Ammon's horn (tissue), 1 donor: ENCODE measurements at regions not wholly inside any gene's neighbourhood (a gene's known extent, or its start where the extent isn't known, plus 50 kb on each side); places are given as distances from the start of the nearest gene placed in this dataset.
A peak's percentile ranks its signal among the peaks of the same experiment; 100 is the strongest.
"Not testable (repeated sequence)": the region's sequence is repeated elsewhere in the genome, so short reads cannot be mapped to it uniquely, and the experiment has no call there.

ENCODE experiments used
- DNase-seq: peaks from one replicate; pipeline ENCODE4 v3.0.0-alpha.2; 2016; ENCODE audit warnings: low spot score

- DNase-seq: no peak
Observed at GRCh38 chr5:81826128-81826527, 75.2 kb upstream of the SSBP2 start.

GRCh38 chr5:81825237-81825636, 74.3 kb upstream of the SSBP2 start:
- DNase-seq: no peak

- not testable (repeated sequence) for DNase-seq
Observed at GRCh38 chr5:81823736-81824135, 72.8 kb upstream of the SSBP2 start.

GRCh38 chr5:81820863-81821262, 70.0 kb upstream of the SSBP2 start:
- peak; percentile 32 for DNase-seq

GRCh38 chr5:81820318-81820636, 69.4 kb upstream of the SSBP2 start:
- DNase-seq: no peak

- no peak for DNase-seq
Observed at GRCh38 chr5:81819556-81820317, 68.8 kb upstream of the SSBP2 start.

- DNase-seq: no peak
Observed at GRCh38 chr5:81817980-81818379, 67.1 kb upstream of the SSBP2 start.

- DNase-seq: peak; percentile 45
Observed at GRCh38 chr5:81817086-81817485, 66.2 kb upstream of the SSBP2 start.

GRCh38 chr5:81815321-81815720, 64.4 kb upstream of the SSBP2 start:
- no peak for DNase-seq

GRCh38 chr5:81808106-81808505, 57.2 kb upstream of the SSBP2 start:
- DNase-seq: no peak

GRCh38 chr5:81805086-81805485, 54.2 kb upstream of the SSBP2 start:
- no peak for DNase-seq

- DNase-seq: no peak
Observed at GRCh38 chr5:81803812-81804211, 52.9 kb upstream of the SSBP2 start.

- DNase-seq: no peak
Observed at GRCh38 chr5:81802625-81803024, 51.7 kb upstream of the SSBP2 start.

- no peak for DNase-seq
Observed at GRCh38 chr5:81802020-81802419, 51.1 kb upstream of the SSBP2 start.

- no peak for DNase-seq
Observed at GRCh38 chr5:81800797-81801196, 49.9 kb upstream of the SSBP2 start.
